C4-2B (cell line): ENCODE measurements at regions not wholly inside any gene's neighbourhood (a gene's known extent, or its start where the extent isn't known, plus 50 kb on each side); places are given as distances from the start of the nearest gene placed in this dataset.

ENCODE experiments used
- CTCF ChIP-seq: fragments of 450-650 bp; conservative IDR thresholded peaks from 2 replicates; pipeline ENCODE4 v1.5.1; 2017; ENCODE audit warnings: mild to moderate bottlenecking
- ZFX ChIP-seq: fragments of 450-650 bp; IDR thresholded peaks from 2 replicates; pipeline ENCODE4 v1.6.1; 2017

- TF ChIP-seq CTCF (no peak), ZFX (no peak)
These were observed 569.8 kb upstream of the B3GAT1 start for GRCh38 chr11:134981835-134982234.
